ENCODE measurements at regions not wholly inside any gene's neighbourhood (a gene's known extent, or its start where the extent isn't known, plus 50 kb on each side); places are given as distances from the start of the nearest gene placed in this dataset.

DNA sequence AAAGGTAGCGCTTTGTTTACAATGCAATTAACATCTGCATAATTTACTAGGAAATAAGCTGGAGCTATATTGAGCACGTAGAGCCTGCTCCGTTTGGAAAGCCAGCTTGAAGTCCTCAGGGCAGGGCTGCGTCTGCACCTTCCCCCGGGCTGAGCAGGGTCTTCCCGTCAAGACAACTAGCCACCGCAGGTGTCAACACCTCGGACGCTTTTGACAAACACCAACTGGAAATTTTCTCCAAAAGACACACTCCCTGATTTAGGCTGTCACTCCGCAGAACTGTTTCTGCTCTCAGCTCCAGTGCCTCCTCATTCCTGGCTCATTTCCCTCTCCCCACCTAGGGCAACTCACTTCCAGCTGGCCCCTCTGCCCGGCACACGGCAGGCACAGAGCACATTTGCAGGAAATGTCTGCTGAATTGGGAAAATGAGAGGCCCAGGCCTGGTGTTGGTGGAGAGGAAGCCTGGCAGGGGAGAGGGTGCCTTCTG, 170.3 kb downstream of the MAF start:
- H3K9me1 ChIP-seq (ENCODE audit: control insufficient read depth, insufficient read depth, low read length): no peaks in the 10 kb centered on the region
- BruUV-seq (replicated peaks): no TSS peak
- H3K36me3 ChIP-seq (ENCODE audit: control insufficient read depth, insufficient read depth, low read length): no peaks in the 10 kb centered on the region
- no peak overlapping the region for H2AFZ ChIP-seq (ENCODE audit: low read depth, low read length)
- ChIA-PET POLR2A (interaction anchor here (0.6 to 0.7 kb wide), 2 partner anchors 20 to 155 kb away, joined by 3 read pairs; no protein-coding TSS in a partner anchor), CTCF (ENCODE audit: low intra/inter-chr PET ratio) (no interaction called here)
- no peak overlapping the region for H3K9ac ChIP-seq (ENCODE audit: insufficient read depth in 1 of 2, low read depth in 2 of 2, low read length in 2 of 2)
- H3K9me3 ChIP-seq (replicated peaks; ENCODE audit: control insufficient read depth, insufficient read depth, low read depth, low read length): no peaks in the 10 kb centered on the region
- no peaks in the 10 kb centered on the region for H4K20me1 ChIP-seq (replicated peaks; ENCODE audit: control insufficient read depth, insufficient read depth, low read length)
- intact Hi-C loops (cut with micrococcal nuclease): no loop called here
- ATAC-seq: no peak
- H3K27ac ChIP-seq (ENCODE audit: extremely low read depth, low read depth, low read length): no peak overlapping the region
- WGBS (ENCODE audit: insufficient coverage, low coverage, missing lambda C conversion rate): 2% methylated on average over 12 of the region's 12 CpGs
- in situ Hi-C loops (cut with MboI): no loop called here
- TF ChIP-seq TBL1XR1 (IDR thresholded peaks at IDR 0.05; ENCODE audit: low read length in 2 of 2): no peak
- TF ChIP-seq OTX1 (CRISPR knock-in tag; IDR thresholded peaks at IDR 0.05): no peak
- TF ChIP-seq HDAC1 (IDR thresholded peaks at IDR 0.05): no peak
- TF ChIP-seq, protein P1, sequence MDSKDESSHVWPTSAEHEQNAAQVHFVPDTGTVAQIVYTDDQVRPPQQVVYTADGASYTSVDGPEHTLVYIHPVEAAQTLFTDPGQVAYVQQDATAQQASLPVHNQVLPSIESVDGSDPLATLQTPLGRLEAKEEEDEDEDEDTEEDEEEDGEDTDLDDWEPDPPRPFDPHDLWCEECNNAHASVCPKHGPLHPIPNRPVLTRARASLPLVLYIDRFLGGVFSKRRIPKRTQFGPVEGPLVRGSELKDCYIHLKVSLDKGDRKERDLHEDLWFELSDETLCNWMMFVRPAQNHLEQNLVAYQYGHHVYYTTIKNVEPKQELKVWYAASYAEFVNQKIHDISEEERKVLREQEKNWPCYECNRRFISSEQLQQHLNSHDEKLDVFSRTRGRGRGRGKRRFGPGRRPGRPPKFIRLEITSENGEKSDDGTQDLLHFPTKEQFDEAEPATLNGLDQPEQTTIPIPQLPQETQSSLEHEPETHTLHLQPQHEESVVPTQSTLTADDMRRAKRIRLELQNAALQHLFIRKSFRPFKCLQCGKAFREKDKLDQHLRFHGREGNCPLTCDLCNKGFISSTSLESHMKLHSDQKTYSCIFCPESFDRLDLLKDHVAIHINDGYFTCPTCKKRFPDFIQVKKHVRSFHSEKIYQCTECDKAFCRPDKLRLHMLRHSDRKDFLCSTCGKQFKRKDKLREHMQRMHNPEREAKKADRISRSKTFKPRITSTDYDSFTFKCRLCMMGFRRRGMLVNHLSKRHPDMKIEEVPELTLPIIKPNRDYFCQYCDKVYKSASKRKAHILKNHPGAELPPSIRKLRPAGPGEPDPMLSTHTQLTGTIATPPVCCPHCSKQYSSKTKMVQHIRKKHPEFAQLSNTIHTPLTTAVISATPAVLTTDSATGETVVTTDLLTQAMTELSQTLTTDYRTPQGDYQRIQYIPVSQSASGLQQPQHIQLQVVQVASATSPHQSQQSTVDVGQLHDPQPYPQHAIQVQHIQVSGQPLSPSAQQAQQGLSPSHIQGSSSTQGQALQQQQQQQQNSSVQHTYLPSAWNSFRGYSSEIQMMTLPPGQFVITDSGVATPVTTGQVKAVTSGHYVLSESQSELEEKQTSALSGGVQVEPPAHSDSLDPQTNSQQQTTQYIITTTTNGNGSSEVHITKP (IDR thresholded peaks at IDR 0.05; ENCODE audit: partially characterized antibody): no peak
- no peak for TF ChIP-seq HOXB6 (CRISPR knock-in tag; IDR thresholded peaks at IDR 0.05; ENCODE audit: borderline replicate concordance)
- no peak for TF ChIP-seq STAG1 (CRISPR knock-in tag; IDR thresholded peaks at IDR 0.05; ENCODE audit: borderline replicate concordance)
- TF ChIP-seq, protein P2, sequence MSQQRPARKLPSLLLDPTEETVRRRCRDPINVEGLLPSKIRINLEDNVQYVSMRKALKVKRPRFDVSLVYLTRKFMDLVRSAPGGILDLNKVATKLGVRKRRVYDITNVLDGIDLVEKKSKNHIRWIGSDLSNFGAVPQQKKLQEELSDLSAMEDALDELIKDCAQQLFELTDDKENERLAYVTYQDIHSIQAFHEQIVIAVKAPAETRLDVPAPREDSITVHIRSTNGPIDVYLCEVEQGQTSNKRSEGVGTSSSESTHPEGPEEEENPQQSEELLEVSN (IDR thresholded peaks at IDR 0.05; ENCODE audit: borderline replicate concordance in 1 of 2, extremely low read depth in 1 of 2, insufficient read depth in 1 of 2, insufficient read length in 1 of 2, low read depth in 1 of 2, low read length in 1 of 2, poor library complexity in 1 of 2, severe bottlenecking in 1 of 2): no peak
- H3K4me3 ChIP-seq: no peak overlapping the region
- no peak for DNase-seq (ENCODE audit: extremely low read depth in 1 of 4, low spot score in 3 of 4)
- H3K27me3 ChIP-seq (ENCODE audit: control insufficient read depth in 2 of 2, insufficient read depth in 2 of 2, low read length in 2 of 2): peaks cover 29 to 57% of the 10 kb centered on the region in 2 experiments
- H3K4me1 ChIP-seq (replicated peaks in 1 of 2; ENCODE audit: control insufficient read depth in 2 of 2, insufficient read depth in 2 of 2, low read length in 2 of 2): no peaks in the 10 kb centered on the region
- FAIRE-seq: no peak
- no peaks in the 10 kb centered on the region for H3K79me2 ChIP-seq (ENCODE audit: control insufficient read depth, insufficient read depth, low read length)
- H3K4me2 ChIP-seq (ENCODE audit: insufficient read depth, low read length): no peak overlapping the region
